Posterior vena cava (tissue), 2 donors: ENCODE measurements at regions not wholly inside any gene's neighbourhood (a gene's known extent, or its start where the extent isn't known, plus 50 kb on each side); places are given as distances from the start of the nearest gene placed in this dataset.

Source experiments
- DNase-seq: peaks from one replicate; pipeline ENCODE4 v3.0.0-alpha.2; 2020; ENCODE audit warnings: low spot score
- intact Hi-C, 2 donors: fragments of 100-400 bp; cut with DNase I; formaldehyde crosslinking; loops; one replicate each; pipeline versions ENCODE4 v1.14.1 to v1.14.2; 2022 to 2023
- donor health status: DM: yes; HTN: yes; CAD: no.
- donor health status: DM: yes; HTN: yes; CAD: no.

GRCh38 chr12:22740656-22741355 is 115.8 kb downstream of the ETNK1 start:
- intact Hi-C loops = no loop called here
- no peak for DNase-seq

- DNase-seq = no peak
- intact Hi-C loops = no loop called here
Observed at GRCh38 chr12:22743700-22744099, 118.7 kb downstream of the ETNK1 start.

GRCh38 chr12:22744197-22744596 is 119.2 kb downstream of the ETNK1 start:
- DNase-seq = no peak
- intact Hi-C loops = no loop called here

- DNase-seq = no peak
- intact Hi-C loops = no loop called here
Observed at GRCh38 chr12:22746720-22747119, 121.7 kb downstream of the ETNK1 start.

- intact Hi-C loops = no loop called here
- DNase-seq = no peak
Observed at GRCh38 chr12:22755629-22756028, 130.7 kb downstream of the ETNK1 start.

GRCh38 chr12:22759769-22760674 is 135.1 kb downstream of the ETNK1 start:
- intact Hi-C loops = no loop called here
- DNase-seq = no peak

- no peak for DNase-seq
- intact Hi-C loops = no loop called here
Observed at GRCh38 chr12:22765421-22766130, 140.6 kb downstream of the ETNK1 start.

- no peak for DNase-seq
- intact Hi-C loops = no loop called here
Observed at GRCh38 chr12:22766911-22767420, 142.0 kb downstream of the ETNK1 start.

GRCh38 chr12:22781339-22781738 is 156.4 kb downstream of the ETNK1 start:
- intact Hi-C loops = no loop called here
- no peak for DNase-seq

GRCh38 chr12:22787557-22787956 is 162.6 kb downstream of the ETNK1 start:
- DNase-seq = no peak
- intact Hi-C loops = no loop called here

- intact Hi-C loops = no loop called here
- no peak for DNase-seq
Observed at GRCh38 chr12:22788913-22789312, 163.9 kb downstream of the ETNK1 start.

- no peak for DNase-seq
- intact Hi-C loops = no loop called here
Observed at GRCh38 chr12:22792138-22792537, 167.2 kb downstream of the ETNK1 start.

- intact Hi-C loops = no loop called here
- no peak for DNase-seq
Observed at GRCh38 chr12:22794017-22794416, 169.0 kb downstream of the ETNK1 start.

- no peak for DNase-seq
- intact Hi-C loops = no loop called here
Observed at GRCh38 chr12:22796941-22797630, 172.1 kb downstream of the ETNK1 start.

- intact Hi-C loops = no loop called here
Observed at GRCh38 chr12:22797701-22798100, 172.7 kb downstream of the ETNK1 start.

GRCh38 chr12:22798116-22798515 is 173.1 kb downstream of the ETNK1 start:
- intact Hi-C loops = no loop called here

More at GRCh38 chr12:22797701-22798100, 172.7 kb downstream of the ETNK1 start:
- DNase-seq = no peak

GRCh38 chr12:22799503-22799902 is 174.5 kb downstream of the ETNK1 start:
- intact Hi-C loops = no loop called here
- DNase-seq = no peak

More at GRCh38 chr12:22798116-22798515, 173.1 kb downstream of the ETNK1 start:
- no peak for DNase-seq

GRCh38 chr12:22800332-22800731 is 175.4 kb downstream of the ETNK1 start:
- intact Hi-C loops = no loop called here
- no peak for DNase-seq
